H1 (cell line): ENCODE measurements at regions not wholly inside any gene's neighbourhood (a gene's known extent, or its start where the extent isn't known, plus 50 kb on each side); places are given as distances from the start of the nearest gene placed in this dataset.

Experiments used
- CTCF ChIA-PET: fragments of 300-600 bp; sonication (Branson Sonifier 250); formaldehyde crosslinking; loops from one replicate; lab custom pipeline; 2021; ENCODE audit not compliant: partially characterized antibody; lab: Charles Lee
- POLR2A ChIA-PET: fragments of 300-600 bp; sonication (Branson Sonifier 250); formaldehyde crosslinking; loops from one replicate; lab custom pipeline; 2021; ENCODE audit warnings: inconsistent platforms; ENCODE audit not compliant: partially characterized antibody; lab: Charles Lee
- DNase-seq, 2 experiments: peaks; one replicate each; pipeline versions ENCODE4 v3.0.0 to v3.0.0-alpha.2; 2010 to 2022; ENCODE audit warnings: low spot score in 2 of 2, low read depth in 1 of 2, mixed read lengths in 1 of 2
- FAIRE-seq: peaks from 2 replicates; lab custom pipeline; 2011; peaks lifted over from hg19 to GRCh38; lab: Jason Lieb, UNC
- H2AFZ ChIP-seq: 2 replicates; pipeline ENCODE4 v1.8.1; 2012; ENCODE audit warnings: low read length, inconsistent platforms
- H2AK5ac ChIP-seq: 2 replicates; pipeline ENCODE4 v1.6.1; 2013; ENCODE audit warnings: low read depth, low read length
- H2BK120ac ChIP-seq: replicated peaks from 2 replicates; pipeline ENCODE3; 2013; ENCODE audit warnings: low read depth, low read length, inconsistent platforms
- H2BK12ac ChIP-seq: 2 replicates; pipeline ENCODE4 v1.6.1; 2013; ENCODE audit warnings: low read depth, low read length
- H2BK15ac ChIP-seq: 2 replicates; pipeline ENCODE4 v1.6.1; 2013; ENCODE audit warnings: low read length
- H2BK20ac ChIP-seq: 2 replicates; pipeline ENCODE4 v1.6.1; 2013; ENCODE audit warnings: low read length
- H2BK5ac ChIP-seq: 2 replicates; pipeline ENCODE4 v1.6.1; 2013; ENCODE audit warnings: low read depth, low read length
- H3K14ac ChIP-seq: 2 replicates; pipeline ENCODE4 v1.6.1; 2013; ENCODE audit warnings: inconsistent platforms; ENCODE audit not compliant: insufficient read length
- H3K18ac ChIP-seq: 2 replicates; pipeline ENCODE4 v1.6.1; 2013; ENCODE audit warnings: low read length; ENCODE audit errors: extremely low read depth
- H3K23ac ChIP-seq: 2 replicates; pipeline ENCODE4 v1.6.1; 2013; ENCODE audit warnings: inconsistent platforms; ENCODE audit not compliant: insufficient read length
- H3K23me2 ChIP-seq: 2 replicates; pipeline ENCODE4 v1.6.1; 2013; ENCODE audit warnings: low read depth, low read length
- H3K27ac ChIP-seq: 2 replicates; pipeline ENCODE4 v1.6.1; 2011; ENCODE audit warnings: low read depth, low read length, inconsistent platforms
- H3K27me3 ChIP-seq, 4 experiments: replicated peaks in 1 of 4; 1 replicate in 1 of 4; 2 replicates in 3 of 4; pipeline versions ENCODE4 v1.6.1 to v1.8.1; 2011 to 2013; ENCODE audit warnings: low read length in 3 of 4, mild to moderate bottlenecking in 3 of 4, inconsistent platforms in 2 of 4, mixed read lengths in 2 of 4, moderate library complexity in 1 of 4; ENCODE audit not compliant: control insufficient read depth in 3 of 4, insufficient read depth in 3 of 4; ENCODE audit errors: extremely low read depth in 1 of 4
- H3K36me3 ChIP-seq, 4 experiments: 2 replicates each; pipeline versions ENCODE4 v1.6.1 to v1.8.1; 2011 to 2013; ENCODE audit warnings: mild to moderate bottlenecking in 4 of 4, low read length in 3 of 4, moderate library complexity in 2 of 4, control low read depth in 1 of 4, inconsistent platforms in 1 of 4; ENCODE audit not compliant: insufficient read depth in 4 of 4, control insufficient read depth in 2 of 4
- H3K4ac ChIP-seq: replicated peaks from 2 replicates; pipeline ENCODE3; 2013; ENCODE audit warnings: low read length, low read depth, mixed read lengths, inconsistent platforms; ENCODE audit not compliant: insufficient read length
- H3K4me1 ChIP-seq, 4 experiments: replicated peaks in 1 of 4; 1 replicate in 1 of 4; 2 replicates in 3 of 4; pipeline versions ENCODE4 v1.6.1 to v1.8.1; 2011 to 2013; ENCODE audit warnings: low read length in 3 of 4, inconsistent platforms in 2 of 4, mixed read lengths in 1 of 4; ENCODE audit not compliant: insufficient read depth in 4 of 4, control insufficient read depth in 3 of 4
- H3K4me2 ChIP-seq, 2 experiments: 2 replicates each; pipeline versions ENCODE4 v1.6.1 to v1.8.1; 2011 to 2013; ENCODE audit warnings: low read depth in 2 of 2, low read length in 2 of 2, control low read depth in 1 of 2, inconsistent platforms in 1 of 2, mild to moderate bottlenecking in 1 of 2; ENCODE audit not compliant: insufficient read depth in 1 of 2
- H3K4me3 ChIP-seq, 4 experiments: fragments of 200-600, 300-600 bp in 1 of 4; sonication (generic), shearing (Covaris generic), sonication (Bioruptor Twin) in 1 of 4; 2 replicates each; pipeline versions ENCODE4 v1.5.1 to v1.8.1; 2011 to 2016; ENCODE audit warnings: low read length in 4 of 4, low read depth in 3 of 4, control low read depth in 2 of 4, inconsistent platforms in 2 of 4, mild to moderate bottlenecking in 2 of 4, mixed read lengths in 1 of 4, moderate library complexity in 1 of 4; ENCODE audit not compliant: insufficient read depth in 2 of 4; ENCODE audit errors: extremely low read depth in 1 of 4
- H3K56ac ChIP-seq: replicated peaks from 2 replicates; pipeline ENCODE3; 2013; ENCODE audit warnings: low read depth, mild to moderate bottlenecking, mixed read lengths, low read length, inconsistent platforms; ENCODE audit not compliant: insufficient read length
- H3K79me1 ChIP-seq: 2 replicates; pipeline ENCODE4 v1.6.1; 2013; ENCODE audit warnings: low read depth, low read length, control low read depth
- H3K79me2 ChIP-seq, 2 experiments: 2 replicates each; pipeline versions ENCODE4 v1.6.1 to v1.8.1; 2012 to 2013; ENCODE audit warnings: low read length in 2 of 2, mild to moderate bottlenecking in 2 of 2, inconsistent platforms in 1 of 2; ENCODE audit not compliant: insufficient read depth in 2 of 2, control insufficient read depth in 1 of 2
- H3K9ac ChIP-seq, 4 experiments: replicated peaks in 1 of 4; 1 replicate in 1 of 4; 2 replicates in 3 of 4; pipeline versions ENCODE4 v1.6.1 to v1.8.1; 2011 to 2013; ENCODE audit warnings: low read depth in 3 of 4, low read length in 3 of 4, control low read depth in 2 of 4, mild to moderate bottlenecking in 2 of 4, moderate library complexity in 2 of 4, inconsistent platforms in 1 of 4; ENCODE audit errors: extremely low read depth in 1 of 4
- H3K9me3 ChIP-seq, 2 experiments: 2 replicates each; pipeline versions ENCODE4 v1.6.1 to v1.8.1; 2012 to 2013; ENCODE audit warnings: mild to moderate bottlenecking in 2 of 2, moderate library complexity in 2 of 2, control low read depth in 1 of 2, inconsistent platforms in 1 of 2, low read depth in 1 of 2, low read length in 1 of 2, mixed read lengths in 1 of 2; ENCODE audit not compliant: insufficient read depth in 2 of 2
- H4K20me1 ChIP-seq, 2 experiments: replicated peaks in 1 of 2; 2 replicates each; pipeline versions ENCODE3 to v1.8.1; 2011 to 2013; ENCODE audit warnings: inconsistent platforms in 2 of 2, low read length in 2 of 2, mild to moderate bottlenecking in 1 of 2; ENCODE audit not compliant: insufficient read depth in 2 of 2, control insufficient read depth in 1 of 2
- H4K5ac ChIP-seq: 2 replicates; pipeline ENCODE4 v1.6.1; 2013; ENCODE audit warnings: low read length, low read depth, mixed read lengths, inconsistent platforms; ENCODE audit not compliant: insufficient read length
- H4K8ac ChIP-seq: 2 replicates; pipeline ENCODE4 v1.8.0; 2013; ENCODE audit warnings: mild to moderate bottlenecking, moderate library complexity, low read length, inconsistent platforms; ENCODE audit not compliant: insufficient read depth; ENCODE audit errors: extremely low read depth
- H4K91ac ChIP-seq: replicated peaks from 2 replicates; pipeline ENCODE3; 2013; ENCODE audit warnings: low read length, mixed read lengths, inconsistent platforms; ENCODE audit not compliant: insufficient read length
- BACH1 ChIP-seq: IDR thresholded peaks from 2 replicates; pipeline ENCODE4 v1.6.1; 2012; ENCODE audit warnings: low read length, improper control_type of control experiment
- CTCF ChIP-seq, 3 experiments: IDR thresholded peaks; 1 replicate in 2 of 3; 2 replicates in 1 of 3; pipeline versions ENCODE4 v1.5.1 to v1.6.1; 2011; ENCODE audit warnings: low read length in 3 of 3, mild to moderate bottlenecking in 3 of 3, inconsistent platforms in 2 of 3, low read depth in 1 of 3, moderate library complexity in 1 of 3; ENCODE audit not compliant: insufficient read depth in 1 of 3; ENCODE audit errors: control extremely low read depth in 1 of 3
- GABPA ChIP-seq: IDR thresholded peaks from 2 replicates; pipeline ENCODE4 v1.6.1; 2011; ENCODE audit warnings: mild to moderate bottlenecking, low read length, moderate library complexity, borderline replicate concordance; ENCODE audit not compliant: insufficient read depth
- KDM4A ChIP-seq: IDR thresholded peaks from one replicate; pipeline ENCODE4 v1.7.1; 2012; ENCODE audit warnings: low read depth, mild to moderate bottlenecking, moderate library complexity, low read length, inconsistent platforms; ENCODE audit not compliant: severe bottlenecking
- RAD21 ChIP-seq, 2 experiments: IDR thresholded peaks in 1 of 2; conservative IDR thresholded peaks in 1 of 2; 2 replicates each; pipeline ENCODE4 v1.6.1; 2011; ENCODE audit warnings: low read depth in 2 of 2, low read length in 2 of 2, improper control_type of control experiment in 1 of 2, inconsistent platforms in 1 of 2, mild to moderate bottlenecking in 1 of 2, moderate library complexity in 1 of 2
- SP1 ChIP-seq: IDR thresholded peaks from 2 replicates; pipeline ENCODE4 v1.6.1; 2011; ENCODE audit warnings: low read depth, low read length
- WGBS, 2 experiments: shearing (Covaris generic) in 1 of 2; methylation state at CpG; one replicate each; pipeline versions ENCODE4 v1.1.6 to v1.1.7; 2013 to 2015; ENCODE audit warnings: low lambda C conversion rate in 2 of 2, mixed read lengths in 2 of 2, inconsistent platforms in 1 of 2, low coverage in 1 of 2, missing lambda C conversion rate in 1 of 2; ENCODE audit not compliant: insufficient replicate concordance in 2 of 2, insufficient coverage in 1 of 2, insufficient read length in 1 of 2; ENCODE audit errors: extremely low coverage in 1 of 2, missing lambda C conversion rate in 1 of 2; 5-methylcytosine and 5-hydroxymethylcytosine counted together

- no peak for TF ChIP-seq SP1
Observed at GRCh38 chr12:20985399-20985798, 145.6 kb upstream of the SLCO1B1 start (continued).

- 100% methylated on average over 2 of the region's 2 CpGs; no CpG with 5 or more reads in 1 of the 2 experiments for WGBS, 2 experiments
- DNase-seq, result no peak
Observed at GRCh38 chr12:21001778-21002177, 129.2 kb upstream of the SLCO1B1 start.

More at GRCh38 chr12:21001778-21002177, 129.2 kb upstream of the SLCO1B1 start:
- H3K23ac ChIP-seq, result no peak overlapping the region
- H4K91ac ChIP-seq, result no peak overlapping the region
- no peak overlapping the region for H3K4me3 ChIP-seq
- H3K36me3 ChIP-seq, result no peaks in the 10 kb centered on the region
- no peak overlapping the region for H2BK12ac ChIP-seq
- TF ChIP-seq GABPA (no peak), RAD21 (IDR thresholded peaks at IDR 0.05 in 1 of 2, conservative IDR thresholded peaks at IDR 0.05 in 1 of 2; ENCODE audit: low read depth in 2 of 2, low read length in 2 of 2) (peak in 1 of 2 experiments; percentile 11; a peak in 1 of 4 replicates), CTCF (IDR thresholded peaks at IDR 0.05; ENCODE audit: control extremely low read depth in 1 of 3, insufficient read depth in 1 of 3, low read depth in 1 of 3, low read length in 3 of 3) (peak; percentile 19 to 45 (median 37); a peak in 3 of 4 replicates), BACH1 (no peak), KDM4A (no peak)
- ChIA-PET POLR2A (no interaction called here), CTCF (interaction anchor here (0.6 to 2.1 kb wide), 5 partner anchors 13 to 286 kb away, joined by 3 to 8 read pairs (median 4); no protein-coding TSS in a partner anchor)
- no peak overlapping the region for H4K8ac ChIP-seq
- H3K18ac ChIP-seq, result no peak overlapping the region
- H3K4me2 ChIP-seq, result no peak overlapping the region
- 0 out of 4 replicates have a peak, but pooled peaks cover 0 to 3% of the 10 kb centered on the region in 2 experiments for H3K9me3 ChIP-seq
- no peaks in the 10 kb centered on the region for H4K20me1 ChIP-seq
- no peak overlapping the region for H4K5ac ChIP-seq
- no peak overlapping the region for H3K4ac ChIP-seq
- no peak overlapping the region for H3K27ac ChIP-seq
- H3K79me1 ChIP-seq, result no peaks in the 10 kb centered on the region
- H2BK20ac ChIP-seq, result no peak overlapping the region
- H3K9ac ChIP-seq, result no peak overlapping the region
- H2AK5ac ChIP-seq, result no peak overlapping the region
- no peaks in the 10 kb centered on the region for H3K79me2 ChIP-seq
- H3K27me3 ChIP-seq, result no peaks in the 10 kb centered on the region
- H3K4me1 ChIP-seq, result no peaks in the 10 kb centered on the region
- H2AFZ ChIP-seq, result peak overlapping the region; percentile 13; the same call in 1 of the 2 replicates
- H2BK15ac ChIP-seq, result no peak overlapping the region
- H3K23me2 ChIP-seq, result no peaks in the 10 kb centered on the region
- no peak overlapping the region for H2BK5ac ChIP-seq
- FAIRE-seq, result no peak
- no peak overlapping the region for H2BK120ac ChIP-seq
- no peak overlapping the region for H3K56ac ChIP-seq
- no peak overlapping the region for H3K14ac ChIP-seq
